Eye (tissue), 1 donor: ENCODE measurements at regions not wholly inside any gene's neighbourhood (a gene's known extent, or its start where the extent isn't known, plus 50 kb on each side); places are given as distances from the start of the nearest gene placed in this dataset.

Source experiments
- DNase-seq: peaks from one replicate; pipeline ENCODE4 v3.0.0-alpha.2; 2015

GRCh38 chr13:74645586-74645985 is 511.4 kb upstream of the KLF12 start:
- DNase-seq, result no peak

DNA sequence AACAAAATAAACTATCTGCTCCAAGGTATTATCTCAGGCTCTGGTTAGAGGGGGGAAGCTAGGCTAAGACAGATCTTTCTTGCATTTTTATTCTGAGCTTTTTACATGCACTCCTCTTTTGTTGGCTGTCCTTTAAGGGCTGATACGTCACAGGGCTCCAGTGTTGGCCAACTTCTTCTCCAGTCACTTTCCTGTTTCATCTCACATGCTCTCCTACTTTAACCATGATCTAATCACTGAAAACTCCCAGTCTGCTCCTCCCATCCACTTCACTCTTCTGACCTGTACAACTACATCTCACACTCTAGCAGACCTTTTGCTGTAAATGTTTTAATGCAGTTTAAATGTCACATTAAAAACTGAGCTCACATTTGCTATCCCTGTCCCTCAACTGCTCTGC is 510.0 kb upstream of the KLF12 start:
- no peak for DNase-seq

DNA sequence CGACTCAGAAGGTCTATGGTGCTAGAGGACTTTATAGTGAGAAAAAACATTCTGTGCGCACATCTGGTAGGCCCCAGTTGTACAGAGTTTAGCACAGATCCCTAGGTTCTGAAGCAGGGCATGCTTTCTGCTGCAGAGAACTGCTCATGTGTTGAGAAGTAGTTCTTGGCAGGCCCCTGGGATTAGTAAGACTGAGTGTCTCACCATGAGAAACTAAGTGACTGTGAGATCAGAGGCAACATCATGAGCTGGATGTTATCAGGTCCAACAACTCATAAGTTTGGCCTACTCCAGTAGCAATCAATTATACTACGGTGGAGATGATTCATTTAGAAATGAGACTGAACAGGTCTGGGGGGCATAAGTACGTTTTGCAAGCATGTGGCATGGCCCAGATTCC is 507.4 kb upstream of the KLF12 start:
- DNase-seq, result no peak

GRCh38 chr13:74633734-74634133 is 499.5 kb upstream of the KLF12 start:
- no peak for DNase-seq

DNA sequence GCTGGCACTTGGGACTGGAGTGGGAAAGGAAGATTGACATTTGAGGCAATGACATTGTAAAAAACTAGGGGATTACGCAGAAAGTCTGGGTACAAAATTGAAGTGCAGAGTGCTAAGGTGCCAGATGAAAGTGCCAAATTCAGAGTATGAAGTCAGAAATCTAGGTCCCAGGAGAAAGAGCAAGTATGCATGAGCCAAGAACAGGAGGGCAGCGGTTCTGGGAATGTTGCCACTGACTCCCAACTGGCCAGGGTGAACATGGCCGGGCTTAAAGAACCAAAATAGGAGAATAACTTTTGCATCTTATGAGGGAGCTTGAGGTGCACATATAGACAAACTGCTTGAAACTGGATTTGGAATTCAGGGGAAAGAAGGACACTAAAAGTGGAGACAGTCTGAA is 495.8 kb upstream of the KLF12 start:
- no peak for DNase-seq

GRCh38 chr13:74625541-74625940 is 491.3 kb upstream of the KLF12 start:
- peak; percentile 3 for DNase-seq

DNA sequence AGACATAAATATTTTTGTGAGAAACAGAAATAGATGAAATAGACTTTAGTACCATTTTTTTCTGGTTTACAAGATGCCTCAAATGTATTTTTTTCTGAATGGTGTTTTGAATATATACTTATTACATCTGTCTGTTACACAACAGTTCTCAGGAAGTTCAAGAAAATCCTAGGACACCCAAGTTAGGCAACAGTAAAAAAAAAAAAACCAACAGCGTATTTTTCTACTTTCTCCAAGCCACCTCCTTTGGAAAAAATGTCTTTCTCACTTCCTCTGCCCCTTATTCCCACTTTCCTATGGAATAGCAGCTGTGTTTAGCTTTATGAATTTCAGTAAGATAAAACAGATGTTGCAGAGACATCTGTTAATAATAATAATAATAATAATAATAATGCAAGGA is 489.6 kb upstream of the KLF12 start:
- DNase-seq, result peak; percentile 9

DNA sequence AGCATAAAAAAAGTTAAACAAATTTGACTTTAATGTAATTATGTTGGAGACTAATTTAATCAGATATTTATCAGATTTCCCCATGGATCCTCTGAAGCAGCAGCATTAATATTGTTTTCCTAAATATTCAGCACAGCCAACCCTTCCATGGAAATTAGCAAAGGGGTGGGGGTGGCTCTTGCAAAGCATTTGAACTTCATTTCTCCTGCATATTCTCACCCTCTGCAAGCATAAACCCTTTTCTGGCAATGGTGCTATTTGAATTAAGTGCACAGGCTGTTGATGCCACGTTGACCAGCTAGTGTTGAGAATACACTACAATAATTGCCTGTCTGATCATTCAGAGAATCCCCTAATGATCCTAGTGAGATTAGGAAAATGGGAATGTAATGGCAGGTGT is 488.1 kb upstream of the KLF12 start:
- DNase-seq, result no peak

- no peak for DNase-seq
These were observed 486.5 kb upstream of the KLF12 start for GRCh38 chr13:74620711-74621110.

GRCh38 chr13:74620308-74620707 is 486.1 kb upstream of the KLF12 start:
- DNase-seq, result no peak

GRCh38 chr13:74597526-74597925 is 463.3 kb upstream of the KLF12 start:
- DNase-seq, result no peak

DNA sequence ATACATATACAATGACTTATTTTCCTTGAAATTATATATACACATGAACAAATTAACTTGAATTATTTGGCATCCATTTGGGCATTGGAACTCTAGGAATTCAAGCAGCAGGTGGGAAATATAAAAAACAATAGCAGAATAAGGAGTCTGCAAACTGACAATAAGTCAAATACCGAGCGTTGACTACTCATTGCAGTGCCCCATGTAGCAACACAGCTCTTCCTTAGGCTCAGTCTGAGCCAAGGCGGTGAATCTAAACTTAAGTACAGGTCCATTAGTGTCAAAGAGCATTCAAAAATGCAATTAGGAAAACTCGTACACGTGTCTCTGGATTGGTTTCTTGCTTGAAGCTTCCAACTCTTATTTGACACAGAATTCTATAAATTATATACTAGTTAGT is 462.5 kb upstream of the KLF12 start:
- no peak for DNase-seq

DNA sequence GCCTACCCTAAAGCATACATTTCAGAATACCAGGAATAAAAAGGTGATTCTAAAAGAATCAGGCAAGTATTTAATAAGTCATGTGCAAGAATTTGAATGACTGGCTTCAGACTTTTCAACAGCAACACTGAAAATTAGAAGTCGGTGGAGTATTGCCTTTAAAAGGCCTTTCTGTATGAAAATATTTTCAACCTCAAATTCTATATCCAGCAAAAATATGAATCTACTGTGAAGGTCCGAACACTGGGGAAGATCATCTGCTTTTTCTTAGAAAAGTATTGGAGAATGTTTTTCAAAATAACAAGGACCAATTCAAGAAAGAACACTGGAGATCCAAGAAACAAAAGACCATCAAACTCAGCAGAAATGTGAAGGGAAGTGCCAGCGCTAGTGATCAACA is 459.5 kb upstream of the KLF12 start:
- no peak for DNase-seq

DNA sequence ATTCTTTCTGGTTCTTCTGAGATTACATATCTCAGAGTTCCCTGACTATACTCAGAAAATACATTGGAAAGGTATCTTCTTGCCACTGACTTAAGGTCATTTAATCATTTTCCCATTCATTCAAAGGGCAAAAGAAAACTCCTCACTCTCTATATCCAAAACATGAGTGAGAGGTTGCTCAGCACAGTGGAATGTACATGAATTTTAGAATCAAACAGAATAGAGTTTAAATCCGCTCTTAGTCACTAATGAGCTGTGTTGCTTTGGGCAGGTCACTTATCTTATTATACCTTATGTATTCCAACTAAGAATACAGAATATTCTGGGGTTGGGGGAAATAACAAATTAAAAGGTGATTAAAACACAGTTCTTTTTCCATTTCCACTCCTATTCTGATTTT is 452.6 kb upstream of the KLF12 start:
- DNase-seq, result no peak

GRCh38 chr13:74576420-74576819 is 442.2 kb upstream of the KLF12 start:
- no peak for DNase-seq

GRCh38 chr13:74575729-74576125 is 441.5 kb upstream of the KLF12 start:
- DNase-seq, result peak; percentile 89

DNA sequence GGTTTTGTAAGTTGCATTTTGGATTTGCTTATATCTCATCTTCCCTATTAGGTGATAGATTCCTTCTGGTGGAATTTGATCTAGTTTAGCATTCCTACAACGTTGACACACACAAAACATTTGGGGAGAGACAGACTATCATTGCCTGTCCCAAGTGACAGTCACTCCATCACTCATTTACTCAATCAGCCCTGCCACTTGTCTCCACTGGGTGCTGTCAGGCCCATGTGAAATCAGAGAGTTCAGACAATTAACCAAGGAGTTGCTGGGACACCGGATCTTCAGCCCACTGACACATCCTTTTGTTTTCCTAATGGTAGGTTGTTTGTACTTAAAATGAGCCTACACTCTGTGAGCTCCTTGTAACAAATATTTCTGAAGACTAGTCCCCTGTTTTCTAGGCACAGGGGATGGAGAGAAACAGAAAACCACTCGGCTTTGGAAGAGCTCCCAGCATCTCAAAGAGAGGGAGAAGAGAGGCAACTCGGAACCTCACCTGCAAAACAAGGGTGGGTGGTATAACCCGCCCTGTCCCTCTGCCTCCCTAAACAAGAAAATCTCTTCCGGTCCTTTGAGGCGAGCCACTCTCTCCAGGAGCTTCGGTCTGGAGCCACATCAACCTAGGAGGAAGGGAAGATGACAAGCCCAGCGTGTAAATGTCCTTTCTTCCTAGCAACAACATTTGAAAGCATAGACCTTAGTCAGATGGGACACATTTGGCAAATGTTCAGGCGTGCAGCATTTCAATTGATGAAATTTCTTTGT is 440.9 kb upstream of the KLF12 start:
- DNase-seq, result no peak

- peak; percentile 14 for DNase-seq
These were observed 439.4 kb upstream of the KLF12 start for GRCh38 chr13:74573654-74574053.

DNA sequence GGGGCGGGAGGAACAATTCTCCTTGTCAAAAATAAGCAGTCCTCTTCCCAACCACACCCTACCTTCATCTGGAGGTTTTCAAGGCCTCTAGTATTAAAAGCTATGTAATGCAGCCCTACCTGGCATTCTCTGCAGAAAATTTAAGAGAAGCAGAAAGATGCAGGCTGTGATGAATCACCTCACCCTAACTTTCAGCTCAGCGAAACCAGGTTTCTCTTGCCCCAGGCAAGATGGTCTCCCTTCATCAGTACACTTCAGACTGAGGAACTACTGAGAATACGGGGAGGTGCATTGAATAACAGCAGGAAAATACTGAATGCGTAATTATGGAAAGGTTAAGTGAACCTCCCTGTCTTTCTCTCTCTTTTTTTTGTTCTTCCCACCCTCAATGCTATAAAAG is 437.6 kb upstream of the KLF12 start:
- no peak for DNase-seq

DNA sequence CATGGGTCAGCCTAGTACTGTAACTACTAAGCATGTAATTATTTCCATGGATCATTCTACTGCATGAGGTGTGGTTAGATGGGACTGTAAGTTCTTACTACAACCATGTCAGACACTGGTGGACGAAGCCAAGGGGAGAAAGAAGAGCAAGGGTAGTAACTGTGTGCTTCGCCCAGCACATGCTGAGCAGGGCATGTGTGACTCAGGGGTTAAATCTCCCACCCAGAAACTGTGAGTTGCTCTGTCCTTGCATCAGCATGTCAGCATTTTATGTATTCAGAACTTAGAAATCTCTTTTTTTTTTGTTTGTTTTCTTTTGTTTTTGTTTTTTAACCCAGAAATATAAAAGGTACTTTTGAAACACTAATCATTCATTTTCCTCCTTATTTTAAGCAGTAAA is 436.6 kb upstream of the KLF12 start:
- no peak for DNase-seq

- DNase-seq, result no peak
These were observed 435.8 kb upstream of the KLF12 start for GRCh38 chr13:74570046-74570445.

DNA sequence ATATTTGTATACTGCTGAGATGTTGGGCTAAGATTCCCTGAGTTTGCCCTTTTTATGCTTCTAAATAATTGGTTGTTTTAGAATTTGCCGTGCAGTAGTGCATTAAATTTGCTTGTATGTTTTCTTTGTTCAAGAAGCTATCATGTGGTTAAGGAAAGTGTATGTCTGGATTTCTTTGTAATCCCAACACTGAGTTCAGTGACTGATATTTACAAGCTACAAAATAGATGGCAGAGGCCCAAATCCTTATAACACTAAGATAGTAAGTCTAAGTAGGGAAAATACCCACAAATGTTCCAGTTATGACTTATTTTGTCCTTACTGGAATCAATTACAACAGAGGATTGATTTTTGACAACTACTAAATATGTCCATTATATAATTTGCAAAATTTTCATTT is 435.0 kb upstream of the KLF12 start:
- no peak for DNase-seq

DNA sequence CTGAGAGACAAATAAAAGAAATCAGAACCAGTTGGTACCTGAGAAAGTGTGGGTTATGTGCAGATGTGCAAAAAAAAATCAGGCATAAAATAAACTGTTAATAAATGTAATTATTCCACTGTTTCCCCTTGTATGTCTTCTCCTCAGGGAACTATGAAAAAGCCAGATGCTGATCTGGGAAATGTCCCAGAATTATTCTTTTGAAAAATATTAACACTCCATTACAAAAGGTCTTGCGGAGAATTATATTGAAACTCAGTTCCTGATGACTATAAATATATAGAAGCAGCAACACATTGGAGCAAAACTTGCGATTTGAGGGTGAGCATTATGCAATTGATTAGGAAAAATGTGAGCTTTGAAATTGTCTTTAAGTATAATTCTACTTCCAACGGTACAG is 433.3 kb upstream of the KLF12 start:
- no peak for DNase-seq

GRCh38 chr13:74562381-74562780 is 428.2 kb upstream of the KLF12 start:
- DNase-seq, result no peak

- DNase-seq, result no peak
These were observed 427.0 kb upstream of the KLF12 start for GRCh38 chr13:74561155-74561554.

DNA sequence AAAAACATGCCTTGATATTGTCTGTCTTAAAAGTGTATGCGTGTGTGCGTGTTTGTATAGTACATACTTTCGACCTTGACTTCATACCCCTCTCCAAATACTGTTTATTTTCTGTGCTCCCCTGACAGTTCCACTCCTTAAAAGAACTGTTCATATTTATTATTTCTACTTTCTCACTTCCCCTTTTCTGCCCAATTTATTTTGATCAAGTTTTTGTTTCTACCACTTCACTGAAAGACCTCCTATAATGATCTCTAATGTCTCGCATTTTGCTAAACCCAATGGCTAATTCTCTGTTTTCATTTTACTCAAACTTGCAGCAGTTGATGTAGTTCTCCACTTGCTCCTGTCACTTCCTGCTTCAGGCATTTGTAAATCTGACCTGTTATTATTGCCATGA is 426.1 kb upstream of the KLF12 start:
- DNase-seq, result no peak
